GM19468 (cell line): ENCODE measurements at regions not wholly inside any gene's neighbourhood (a gene's known extent, or its start where the extent isn't known, plus 50 kb on each side); places are given as distances from the start of the nearest gene placed in this dataset.
"Not testable (repeated sequence)": the region's sequence is repeated elsewhere in the genome, so short reads cannot be mapped to it uniquely, and the experiment has no call there.

Experiments used
- ATAC-seq: cut with Tn5 transposase; IDR thresholded peaks from one replicate; pipeline ENCODE4 v1.9.1; 2021; ENCODE audit warnings: mild to moderate bottlenecking, moderate library complexity, moderate number of reproducible peaks; ENCODE audit not compliant: unreplicated experiment; ENCODE audit errors: extremely low read depth

DNA sequence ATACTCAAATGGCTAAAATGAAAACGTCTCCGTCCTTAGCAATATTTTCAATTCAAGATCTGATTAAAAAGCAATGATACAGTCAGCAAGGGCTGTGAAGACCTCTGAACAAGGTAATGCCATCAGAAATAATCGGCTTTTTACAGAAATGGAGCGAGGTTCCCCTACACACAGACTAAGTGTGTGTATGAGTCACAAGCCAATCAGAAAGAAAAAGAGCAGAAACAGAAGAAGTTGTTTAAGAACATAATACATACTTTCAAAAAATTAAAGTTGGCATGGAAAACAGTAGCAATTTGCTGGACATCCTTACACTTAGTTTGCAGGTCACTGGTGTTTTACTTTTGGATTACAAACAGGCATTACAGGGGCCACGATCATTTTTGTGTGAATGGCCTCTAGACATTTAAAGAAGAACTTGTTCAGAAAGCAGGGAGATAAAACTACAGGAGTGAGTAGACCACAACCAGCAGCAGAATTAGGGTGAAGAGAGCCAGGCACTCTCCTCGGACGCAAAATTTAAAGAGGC lies 350.0 kb upstream of the RUNX1 start:
- ATAC-seq = no peak

DNA sequence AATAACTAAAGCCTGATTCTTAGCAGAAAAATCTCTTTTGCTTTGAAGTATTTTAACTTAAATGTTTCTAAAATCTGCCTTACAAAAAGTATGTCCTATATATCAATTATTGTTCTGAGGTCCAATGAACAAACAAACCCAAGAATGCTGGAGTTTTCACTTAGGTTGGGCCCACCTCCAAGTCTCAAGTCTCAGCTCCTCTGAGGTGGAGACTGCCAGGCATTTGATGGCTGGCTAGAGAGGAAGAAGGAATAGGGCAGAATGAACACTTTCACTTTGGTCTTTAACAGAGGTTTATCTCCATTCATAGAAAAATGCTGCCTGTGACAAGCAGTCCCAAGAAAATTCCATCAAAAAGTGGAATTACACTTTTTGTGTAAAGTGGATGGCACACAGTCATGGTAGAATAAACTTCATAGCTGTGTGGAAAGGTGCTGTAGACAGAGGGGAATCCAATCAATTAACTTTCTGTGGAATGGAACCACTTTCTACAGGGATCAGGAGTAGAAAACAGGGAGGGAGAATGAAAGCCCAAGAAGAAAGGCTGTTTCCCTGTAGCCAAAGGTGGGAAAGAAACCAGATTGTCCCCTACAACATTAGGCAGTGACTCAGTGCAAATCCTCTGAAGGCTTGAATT lies 349.4 kb upstream of the RUNX1 start:
- ATAC-seq = no peak

DNA sequence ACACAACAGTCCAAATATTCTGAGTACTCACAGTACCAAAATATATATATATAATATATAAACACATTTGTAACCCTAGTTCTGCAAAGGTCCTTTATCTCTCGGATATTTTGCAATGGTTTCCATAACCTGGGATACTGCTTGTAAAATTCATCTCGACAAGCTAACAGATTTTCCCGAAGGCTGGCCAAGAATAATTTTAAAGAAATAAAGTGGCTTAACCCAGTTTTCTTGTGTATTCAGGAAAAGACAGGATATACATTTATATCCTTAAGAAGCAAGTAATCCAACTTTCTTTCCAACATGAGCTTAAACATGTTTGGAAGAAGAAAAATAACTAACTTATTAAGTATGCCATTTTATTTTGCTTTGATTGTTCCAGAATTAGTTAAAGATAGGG lies 348.7 kb upstream of the RUNX1 start:
- no peak for ATAC-seq

DNA sequence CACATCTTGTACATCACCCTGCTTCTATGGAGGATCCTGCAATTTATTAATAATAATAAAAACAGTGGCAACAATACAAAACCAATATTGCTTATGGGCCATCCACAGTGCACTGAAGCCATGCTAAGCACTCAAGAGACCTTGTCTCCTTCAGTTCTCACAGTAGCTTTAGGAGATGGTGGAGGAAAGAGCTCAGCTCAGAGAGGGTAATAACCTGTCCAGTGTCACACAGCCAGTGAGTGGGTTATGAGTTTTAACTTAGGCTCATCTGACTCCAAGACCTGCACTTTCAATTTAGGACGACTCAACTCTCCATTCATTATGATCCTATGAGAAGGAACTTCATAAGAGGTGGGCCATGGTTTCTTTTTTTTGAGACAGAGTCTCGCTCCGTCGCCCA lies 347.6 kb upstream of the RUNX1 start:
- no peak for ATAC-seq

DNA sequence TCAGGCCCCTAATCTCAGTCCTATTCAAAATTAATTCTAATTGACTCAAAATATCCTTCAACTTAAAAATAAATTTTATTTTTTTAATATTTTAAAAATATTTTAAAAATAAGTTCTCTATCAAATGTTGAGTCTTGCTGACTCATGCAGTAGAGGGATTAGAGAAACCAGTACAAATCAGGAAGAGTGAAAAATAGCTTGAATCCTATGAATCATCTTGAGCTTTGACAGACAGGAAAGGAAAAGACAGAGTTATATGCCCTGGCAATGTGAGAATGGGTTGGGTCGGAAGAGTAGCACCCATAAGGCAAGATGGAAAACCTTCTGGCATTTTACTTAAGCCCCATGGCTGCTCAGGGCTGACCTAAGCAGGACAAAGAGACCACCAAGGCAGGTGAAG lies 346.6 kb upstream of the RUNX1 start:
- no peak for ATAC-seq

DNA sequence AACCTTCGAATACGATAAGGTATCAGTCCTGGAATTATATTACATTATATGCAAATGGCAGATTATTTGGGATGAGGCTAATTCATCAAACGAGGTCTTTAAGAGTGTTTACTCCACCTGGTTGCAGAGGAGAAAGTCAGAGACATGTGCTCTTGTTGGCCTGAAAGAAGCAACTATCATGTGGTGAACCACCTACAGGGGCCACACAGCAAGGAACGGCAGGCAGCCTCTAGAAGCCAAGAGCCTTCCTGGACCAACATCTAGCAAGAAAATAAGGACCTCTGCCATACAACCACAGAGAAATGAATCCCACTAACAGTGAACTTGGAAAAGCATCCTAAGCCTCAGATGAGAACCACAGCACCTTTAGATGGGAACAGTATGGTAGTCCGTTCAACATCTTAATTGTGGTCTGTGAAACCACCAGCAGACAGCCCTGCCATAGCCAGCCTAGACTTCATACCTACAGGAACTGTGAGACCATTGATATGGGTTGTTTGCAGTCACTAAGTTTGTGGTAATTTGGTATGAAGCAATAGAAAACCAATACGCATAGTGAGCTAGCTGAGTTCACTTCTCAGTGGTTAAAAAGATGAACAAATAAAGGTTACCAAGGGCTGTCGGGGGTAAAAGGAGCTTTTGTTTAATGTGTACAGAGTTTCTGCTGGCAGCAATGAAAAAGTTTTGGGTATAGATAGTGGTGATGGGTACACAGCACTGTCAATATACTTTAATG lies 345.7 kb upstream of the RUNX1 start:
- no peak for ATAC-seq

DNA sequence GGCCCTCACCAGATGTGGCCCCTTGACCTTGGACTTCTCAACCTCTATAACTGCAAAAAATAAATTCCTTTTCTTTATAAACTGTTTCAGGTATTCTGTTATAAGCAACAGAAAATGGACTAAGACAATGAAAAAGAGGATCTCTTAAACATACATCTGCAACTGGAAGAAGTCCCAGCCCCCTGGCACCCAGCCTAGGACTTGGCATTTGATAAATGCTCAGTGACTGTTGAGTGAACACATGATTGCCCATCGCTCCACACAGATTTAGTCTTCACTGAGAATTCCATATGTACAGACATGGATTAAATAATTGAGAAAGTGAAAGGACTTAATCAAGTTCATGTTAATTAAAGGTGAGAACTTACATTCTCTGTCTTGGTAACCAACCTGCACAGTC lies 344.9 kb upstream of the RUNX1 start:
- ATAC-seq = no peak

DNA sequence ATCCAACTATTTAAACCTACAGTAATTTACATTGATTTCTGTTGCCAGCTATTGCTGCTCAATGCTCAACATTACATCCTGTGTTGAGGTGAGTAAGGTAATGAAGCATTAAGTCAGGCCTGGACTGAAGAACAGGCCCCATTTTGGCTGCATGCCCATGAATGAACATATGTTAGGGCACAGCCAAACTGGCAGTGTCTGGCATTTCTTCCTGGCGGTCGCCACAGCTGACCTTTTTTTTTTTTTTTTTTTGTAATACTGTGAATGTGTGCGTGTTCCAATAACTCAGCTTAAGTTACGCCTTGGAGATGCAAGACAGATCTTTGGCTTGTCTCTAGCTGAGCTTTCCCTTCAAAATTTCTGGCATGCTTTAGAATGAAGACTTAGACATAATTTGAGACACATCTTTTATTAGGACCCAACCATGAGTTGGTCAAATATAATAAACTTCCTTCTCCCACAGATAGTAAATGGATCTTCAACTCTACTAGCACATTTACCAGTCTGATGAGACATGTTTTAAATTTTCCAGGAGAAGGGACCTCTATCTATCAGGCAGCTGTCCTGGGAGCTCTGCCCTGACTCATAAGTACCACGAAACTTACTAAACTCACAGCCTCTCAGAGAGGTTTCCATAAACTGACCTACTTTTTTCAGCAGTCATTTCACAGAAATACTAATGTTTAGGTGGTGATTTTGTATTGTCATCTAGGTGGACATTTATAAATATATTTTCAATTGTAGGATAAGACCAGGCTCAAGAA lies 341.1 kb upstream of the RUNX1 start:
- ATAC-seq = no peak

DNA sequence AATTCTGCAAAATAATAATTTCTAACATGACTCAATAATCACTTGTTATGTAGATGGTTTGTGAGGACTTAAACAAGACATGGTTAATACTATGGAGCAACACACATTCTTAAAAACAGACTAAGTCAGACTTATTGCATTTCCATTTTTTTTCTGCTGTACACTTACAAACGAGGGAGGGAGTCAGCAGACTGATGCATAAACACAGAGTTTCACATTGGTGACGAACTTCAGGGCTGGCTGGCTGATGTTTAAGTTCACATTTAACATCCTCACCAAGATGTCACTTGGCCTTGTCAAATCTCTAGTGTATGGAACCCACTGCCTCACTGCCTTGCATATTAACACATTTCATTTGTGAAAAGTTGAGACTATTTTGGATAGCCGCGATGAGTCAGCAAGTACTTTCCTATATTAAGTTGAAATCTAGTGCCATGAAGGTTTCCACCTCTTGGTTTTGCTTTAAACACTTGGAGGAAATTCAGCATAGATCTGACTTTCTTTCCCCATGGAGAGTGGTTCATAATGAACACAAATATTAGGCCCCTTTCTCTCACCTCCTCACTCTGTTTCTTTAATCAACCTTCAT lies 337.5 kb upstream of the RUNX1 start:
- ATAC-seq = no peak

DNA sequence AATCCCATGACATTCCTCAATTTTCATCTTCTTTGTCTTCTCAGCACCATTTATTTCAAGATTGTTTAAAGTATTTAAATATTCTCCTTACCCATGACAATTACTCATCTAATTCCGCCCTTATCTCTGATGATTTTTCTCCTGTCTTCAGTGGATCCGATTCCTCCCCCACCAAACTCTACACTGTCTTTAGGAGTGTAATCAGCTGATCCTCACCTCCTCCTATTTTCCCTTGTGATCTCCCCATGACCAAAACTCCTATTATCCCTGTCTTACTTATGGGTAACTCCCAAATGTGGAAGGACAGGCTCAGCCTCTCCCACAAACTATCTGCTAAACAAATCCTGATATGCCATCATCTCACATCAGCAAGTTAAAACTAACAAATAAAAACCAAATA lies 335.3 kb upstream of the RUNX1 start:
- ATAC-seq = no peak

DNA sequence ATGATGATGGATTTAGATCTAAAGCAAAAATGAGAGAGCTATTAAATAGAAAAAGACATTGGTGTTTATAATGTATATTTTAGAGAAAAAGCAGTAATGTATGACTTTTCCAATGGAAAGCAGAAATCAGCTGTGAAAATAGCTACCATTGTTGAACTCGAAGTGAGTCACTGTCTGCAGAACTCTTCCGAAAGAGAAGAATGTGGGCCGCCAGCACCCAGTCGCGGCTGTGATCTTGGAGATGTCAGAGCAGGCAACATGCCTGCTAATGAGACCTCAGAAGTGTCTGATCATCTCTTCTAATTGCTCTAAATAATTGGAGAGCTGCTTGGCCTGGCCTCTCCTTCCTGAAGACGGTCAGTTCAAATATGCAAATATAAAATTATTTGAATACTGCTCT lies 333.6 kb upstream of the RUNX1 start:
- ATAC-seq = no peak

DNA sequence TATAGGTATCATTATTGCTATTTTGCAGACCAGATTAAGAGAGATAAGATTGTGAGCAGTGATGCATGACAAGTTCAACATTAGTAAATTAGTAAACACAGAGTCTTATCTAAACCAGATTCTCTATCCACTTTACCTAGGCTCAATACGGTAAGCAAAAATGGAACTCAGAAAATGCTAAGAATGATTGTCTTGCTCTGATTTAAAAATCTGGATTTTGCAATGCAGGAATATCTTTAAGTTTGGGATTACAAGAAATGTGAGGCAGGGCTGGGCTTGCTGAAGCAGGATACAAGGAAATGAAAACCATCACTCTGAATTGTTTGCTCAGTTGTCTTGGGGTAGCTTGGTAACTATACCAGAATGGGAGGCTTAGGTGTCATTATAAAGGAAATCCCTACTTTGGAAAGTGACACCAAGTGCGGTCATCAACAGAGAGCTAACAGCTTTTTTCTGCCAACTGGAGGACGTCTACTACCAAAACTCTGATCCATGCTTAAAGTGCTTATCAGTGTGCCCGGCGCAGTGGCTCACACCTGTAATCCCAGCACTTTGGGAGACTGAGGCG lies 332.7 kb upstream of the RUNX1 start:
- ATAC-seq = no peak

DNA sequence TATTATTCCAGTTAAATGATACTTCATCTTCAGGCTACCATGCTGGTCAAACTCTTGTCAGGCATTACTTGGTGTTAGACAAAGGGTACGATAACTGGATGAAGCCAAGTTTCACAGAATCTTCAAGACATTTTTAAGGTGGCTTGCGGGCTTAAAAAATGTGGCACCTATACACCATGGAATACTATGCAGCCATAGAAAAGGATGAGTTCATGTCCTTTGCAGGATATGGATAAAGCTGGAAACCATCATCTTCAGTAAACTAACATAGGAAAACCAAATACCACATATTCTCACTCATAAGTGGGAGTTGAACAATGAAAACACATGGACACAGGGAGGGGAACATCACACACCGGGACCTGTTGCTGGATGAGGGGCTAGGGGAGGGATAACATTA lies 331.2 kb upstream of the RUNX1 start:
- not testable (repeated sequence) for ATAC-seq

DNA sequence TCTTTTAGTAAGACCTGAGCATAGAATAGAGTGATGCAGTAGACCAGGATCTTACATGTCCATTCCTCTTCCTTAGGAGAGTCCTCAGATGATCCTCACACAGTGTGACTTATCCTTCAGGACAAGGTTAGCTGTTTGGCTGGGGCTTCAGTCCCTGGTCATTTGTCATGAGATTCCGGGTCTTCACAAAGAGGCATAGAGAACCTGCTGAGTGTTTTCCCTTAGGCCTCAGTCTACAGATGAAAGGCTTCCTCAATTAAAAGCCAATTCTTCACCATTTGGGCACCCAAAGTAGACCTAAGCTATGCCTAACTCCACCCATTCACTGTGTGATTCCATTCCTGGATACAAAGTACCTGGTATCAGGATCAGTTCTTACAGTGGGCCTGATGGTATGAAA lies 329.8 kb upstream of the RUNX1 start:
- no peak for ATAC-seq

DNA sequence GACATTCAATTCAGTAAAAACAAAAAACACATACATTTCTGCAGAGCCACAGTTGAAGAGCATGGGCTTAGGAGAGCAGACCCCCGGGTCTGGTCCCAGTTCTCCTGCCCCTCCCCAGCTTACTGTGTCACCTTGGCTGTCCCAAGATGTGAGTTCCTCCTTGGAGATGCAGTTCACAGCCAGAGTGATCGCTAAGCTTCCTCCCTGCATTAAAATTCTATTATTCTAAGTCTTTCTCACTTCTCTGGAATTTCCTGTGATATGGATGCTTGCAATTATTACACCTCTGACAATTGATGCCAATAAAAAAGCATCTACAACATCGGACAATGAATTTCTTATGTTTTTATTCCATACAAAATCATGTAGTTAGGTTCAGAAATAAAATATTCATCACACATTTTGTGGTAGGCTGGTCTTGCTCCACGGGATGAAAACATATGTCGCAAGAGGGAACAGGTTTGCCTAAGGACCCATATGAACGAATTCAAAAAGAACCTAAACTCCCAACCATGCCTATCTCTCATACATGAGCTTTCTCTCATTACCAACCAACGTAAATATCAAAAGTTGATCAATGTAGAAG lies 328.5 kb upstream of the RUNX1 start:
- ATAC-seq = no peak

DNA sequence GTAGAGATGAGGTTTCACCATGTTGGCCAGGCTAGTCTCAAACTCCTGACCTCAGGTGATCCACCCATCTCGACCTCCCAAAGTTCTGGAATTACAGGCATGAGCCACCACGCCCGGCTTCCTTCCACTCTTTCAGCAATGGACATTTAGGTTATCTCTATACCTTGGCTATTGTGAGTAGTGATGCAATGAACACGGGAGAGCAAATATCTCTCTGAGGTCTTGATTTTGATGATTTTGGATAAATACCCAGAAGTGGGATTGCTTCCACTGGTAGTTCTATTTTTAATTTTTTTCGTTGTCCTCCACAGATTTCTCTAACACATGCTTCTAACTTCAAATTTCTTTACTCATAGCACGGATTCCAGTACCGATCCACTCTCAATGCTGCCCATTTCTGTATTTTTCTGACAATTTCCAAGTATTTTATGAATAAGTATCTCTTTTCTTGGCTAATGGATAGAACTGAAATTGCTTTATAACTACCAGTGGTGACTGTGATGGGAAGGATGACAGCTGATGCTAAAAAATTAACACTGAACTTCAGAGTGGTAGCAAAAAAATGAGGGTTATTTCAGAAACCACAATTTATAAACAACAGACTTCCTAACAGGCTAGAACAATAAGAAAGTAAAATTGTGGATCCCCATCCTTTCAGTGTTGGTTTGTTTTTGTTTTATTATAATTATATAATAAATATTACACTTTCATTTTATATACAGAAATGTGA lies 327.5 kb upstream of the RUNX1 start:
- no peak for ATAC-seq

DNA sequence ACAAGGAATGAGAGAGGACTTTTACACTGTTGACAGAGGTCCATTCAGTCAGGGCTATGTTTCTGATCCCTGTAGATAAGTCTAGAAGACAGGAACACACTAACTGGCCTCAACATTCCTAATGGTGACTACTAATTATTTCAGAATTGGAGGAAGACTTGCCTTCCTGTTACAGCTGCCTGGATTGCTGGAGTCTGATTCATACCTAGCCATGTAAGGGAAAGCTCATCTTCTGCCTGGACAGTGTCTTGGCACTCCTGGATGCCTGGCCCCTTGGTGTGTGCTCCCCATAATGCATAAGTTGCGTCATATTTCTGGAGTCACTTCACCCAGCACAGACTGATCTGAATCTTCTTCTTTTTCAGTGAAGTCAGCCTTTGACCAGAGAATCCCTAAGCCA lies 326.0 kb upstream of the RUNX1 start:
- ATAC-seq = no peak

DNA sequence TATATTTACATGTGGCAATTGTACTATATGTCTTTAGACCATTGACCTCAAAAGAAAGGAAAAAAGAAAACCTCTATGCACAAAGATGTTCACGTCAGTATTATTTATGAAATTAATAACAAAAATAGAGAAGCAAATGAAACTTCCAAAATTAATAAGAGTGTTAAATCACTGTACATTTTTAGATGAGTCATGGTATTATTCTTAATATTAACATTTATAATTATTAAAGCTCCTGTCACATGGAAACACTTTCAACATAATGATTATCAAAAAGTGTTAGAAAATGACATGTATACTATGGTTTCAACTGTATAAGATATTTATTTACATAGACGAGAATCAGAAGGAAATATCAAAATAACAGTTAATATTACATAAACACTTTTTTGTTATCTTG lies 324.9 kb upstream of the RUNX1 start:
- no peak for ATAC-seq

DNA sequence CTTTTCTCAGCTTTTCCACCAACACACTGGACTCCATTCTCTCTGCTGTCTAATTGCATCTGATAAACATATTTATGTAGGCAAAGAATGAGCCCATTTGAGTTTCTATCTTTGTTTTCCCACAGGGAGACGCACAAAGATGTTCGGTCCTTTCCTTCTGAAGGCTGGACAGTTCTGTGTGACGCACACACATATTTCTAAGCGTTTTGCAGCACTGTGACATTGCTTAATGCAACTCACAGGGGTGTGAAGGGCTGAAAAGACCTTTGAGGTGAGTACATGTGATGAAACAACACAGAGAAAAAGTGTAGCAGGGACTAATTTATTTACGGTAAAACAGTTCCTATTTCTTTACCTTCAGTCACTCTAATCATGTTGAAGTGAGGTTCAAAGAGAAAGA lies 323.1 kb upstream of the RUNX1 start:
- ATAC-seq = no peak

DNA sequence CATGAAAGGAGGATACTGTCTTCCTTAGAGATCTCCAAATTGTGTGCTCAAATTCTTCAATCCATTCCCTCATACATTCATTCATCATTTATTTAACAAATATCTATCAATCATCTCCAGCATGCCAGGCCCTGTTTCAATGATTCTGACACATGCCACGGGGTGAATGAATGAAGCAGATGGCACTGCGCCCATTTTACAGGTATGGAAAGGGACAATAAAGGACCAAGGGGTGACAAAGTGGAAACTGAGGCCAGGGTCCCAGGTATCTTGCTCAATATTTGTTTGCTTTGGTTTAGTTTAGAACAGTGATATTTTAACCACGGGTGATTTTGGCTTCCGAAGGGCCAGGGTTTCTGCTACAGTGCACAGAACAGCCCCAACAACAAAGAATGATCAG lies 321.6 kb upstream of the RUNX1 start:
- no peak for ATAC-seq
